T1000 (cell line): ENCODE measurements at regions not wholly inside any gene's neighbourhood (a gene's known extent, or its start where the extent isn't known, plus 50 kb on each side); places are given as distances from the start of the nearest gene placed in this dataset.
"Not testable (repeated sequence)": the region's sequence is repeated elsewhere in the genome, so short reads cannot be mapped to it uniquely, and the experiment has no call there.

ENCODE experiments used
- DNase-seq: peaks from one replicate; lab custom pipeline; 2025; ENCODE audit warnings: mixed read lengths; lab: John Stamatoyannopoulos, UW

- DNase-seq = no peak
Observed at GRCh38 chr11:96697466-96697865, 307.7 kb downstream of the JRKL start.

DNA sequence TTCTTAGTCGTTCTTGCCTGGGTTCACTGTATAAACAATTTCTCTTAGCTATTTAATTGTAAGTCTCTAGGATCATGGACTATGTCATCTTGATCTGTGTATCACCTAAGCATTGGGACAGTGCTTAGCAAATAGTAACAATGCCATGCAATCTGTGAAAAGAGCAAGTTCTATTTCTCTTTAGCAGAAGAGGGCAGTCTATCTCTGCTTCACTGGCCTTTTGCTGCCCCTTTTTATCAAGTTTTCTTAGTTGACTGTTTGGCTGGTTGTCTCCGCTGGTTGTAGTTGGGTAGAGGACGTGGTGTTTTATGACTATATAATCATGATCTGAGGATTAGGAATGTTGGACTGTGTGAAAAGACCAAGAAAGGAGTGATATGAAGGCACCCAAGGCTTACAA lies 315.0 kb downstream of the JRKL start:
- no peak for DNase-seq

- no peak for DNase-seq
Observed at GRCh38 chr11:96706761-96707160, 316.9 kb downstream of the JRKL start.

GRCh38 chr11:96707273-96707672 lies 317.5 kb downstream of the JRKL start:
- no peak for DNase-seq

- no peak for DNase-seq
Observed at GRCh38 chr11:96708219-96708878, 318.5 kb downstream of the JRKL start.

DNA sequence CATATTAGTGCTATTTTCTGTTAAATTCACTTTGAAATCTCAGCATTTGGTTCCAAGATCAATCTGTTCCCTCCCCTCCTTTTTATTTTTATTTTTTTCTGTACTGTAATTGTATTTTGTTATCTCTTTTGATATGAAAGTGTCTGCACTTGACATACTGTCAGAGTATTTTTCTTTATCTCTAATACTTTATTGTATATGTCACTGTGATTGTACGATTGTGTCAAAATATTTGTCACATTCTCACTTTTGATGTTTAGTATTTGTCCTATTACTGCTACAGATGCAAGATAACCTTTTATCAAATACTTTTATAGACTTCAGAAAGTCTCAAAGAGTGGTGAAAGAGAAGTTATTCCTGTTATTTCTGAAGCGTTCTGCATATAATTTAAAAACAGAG lies 323.5 kb downstream of the JRKL start:
- DNase-seq = no peak

GRCh38 chr11:96714689-96715088 lies 324.9 kb downstream of the JRKL start:
- no peak for DNase-seq

- no peak for DNase-seq
Observed at GRCh38 chr11:96715208-96715607, 325.4 kb downstream of the JRKL start.

DNA sequence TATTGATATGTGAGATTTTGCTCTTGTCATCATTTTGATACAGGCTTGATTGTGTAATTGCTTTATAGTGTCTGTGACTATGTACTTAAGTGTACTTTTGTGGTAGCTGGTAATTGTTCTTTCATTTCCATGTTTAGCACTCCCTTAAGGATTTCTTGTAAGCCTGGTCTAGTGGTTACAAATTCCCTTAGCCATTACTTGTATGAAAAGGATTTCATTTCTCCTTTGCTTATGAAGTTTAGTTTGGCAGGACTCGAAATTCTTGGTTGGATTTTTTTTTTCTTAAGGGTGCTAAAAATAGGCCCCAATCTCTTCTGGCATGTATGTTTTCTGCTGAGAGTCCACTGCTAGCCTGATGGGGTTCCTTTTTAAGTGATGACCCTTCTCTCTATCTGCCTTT lies 346.8 kb downstream of the JRKL start:
- no peak for DNase-seq

GRCh38 chr11:96738311-96738710 lies 348.5 kb downstream of the JRKL start:
- DNase-seq = no peak

DNA sequence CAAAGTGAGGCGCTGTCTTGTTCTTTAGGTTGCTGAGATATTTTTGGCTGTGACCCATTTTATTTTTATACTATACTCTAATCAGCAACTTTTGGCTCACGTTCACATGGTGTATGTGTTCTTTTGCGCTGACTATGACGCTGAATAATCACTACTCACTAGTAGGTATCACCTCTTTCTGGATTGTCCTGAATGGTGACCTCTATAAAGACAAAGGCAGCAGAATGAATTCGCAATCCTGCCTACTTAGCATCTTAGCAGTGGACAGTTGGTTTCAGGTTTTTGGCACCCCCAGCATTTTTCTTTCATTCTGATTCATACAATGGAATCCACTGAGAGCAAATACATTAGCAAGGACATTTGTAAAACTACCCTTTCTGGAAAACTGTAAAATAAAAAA lies 351.3 kb downstream of the JRKL start:
- DNase-seq = no peak

DNA sequence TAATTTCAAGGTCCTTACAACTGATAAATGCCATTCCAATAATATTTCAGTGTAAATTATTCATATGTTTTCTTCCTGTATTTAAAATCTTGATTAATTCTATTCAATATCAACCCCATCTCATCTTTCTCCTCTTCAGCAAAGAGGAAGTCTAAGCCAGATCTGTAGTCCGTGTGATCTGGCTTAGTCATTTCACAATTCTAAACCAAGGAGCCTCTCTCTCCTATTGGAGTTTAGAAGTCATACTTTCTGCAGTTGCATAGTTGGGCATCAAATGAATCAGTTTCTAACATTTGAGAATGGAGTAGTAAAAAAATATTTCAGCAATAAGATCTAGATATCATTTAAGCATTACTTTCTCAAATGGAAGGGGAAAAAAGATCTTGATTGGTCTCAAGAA lies 354.9 kb downstream of the JRKL start:
- DNase-seq = no peak

GRCh38 chr11:96748639-96749370 lies 359.0 kb downstream of the JRKL start:
- DNase-seq = no peak

GRCh38 chr11:96751807-96752206 lies 362.0 kb downstream of the JRKL start:
- not testable (repeated sequence) for DNase-seq

- no peak for DNase-seq
Observed at GRCh38 chr11:96752221-96752620, 362.4 kb downstream of the JRKL start.

DNA sequence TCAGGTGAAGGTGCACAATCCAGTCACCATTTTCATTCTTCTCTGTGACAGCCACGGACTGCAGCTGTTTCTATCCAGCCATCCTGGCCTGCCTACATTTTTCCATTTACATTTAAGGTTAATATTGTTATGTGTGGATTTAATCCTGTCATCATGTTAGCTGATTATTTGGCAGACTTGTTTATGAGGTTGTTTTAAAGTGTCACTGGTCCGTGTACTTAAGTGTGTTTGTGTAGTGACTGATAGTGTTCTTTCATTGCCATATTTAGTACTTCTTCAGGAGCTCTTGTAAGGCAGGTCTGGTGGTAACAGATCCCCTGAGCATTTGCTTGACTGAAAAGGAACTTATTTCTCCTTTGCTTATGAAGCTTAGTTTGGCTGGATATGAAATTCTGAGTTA lies 364.2 kb downstream of the JRKL start:
- no peak for DNase-seq

- DNase-seq = no peak
Observed at GRCh38 chr11:96755209-96755608, 365.4 kb downstream of the JRKL start.

DNA sequence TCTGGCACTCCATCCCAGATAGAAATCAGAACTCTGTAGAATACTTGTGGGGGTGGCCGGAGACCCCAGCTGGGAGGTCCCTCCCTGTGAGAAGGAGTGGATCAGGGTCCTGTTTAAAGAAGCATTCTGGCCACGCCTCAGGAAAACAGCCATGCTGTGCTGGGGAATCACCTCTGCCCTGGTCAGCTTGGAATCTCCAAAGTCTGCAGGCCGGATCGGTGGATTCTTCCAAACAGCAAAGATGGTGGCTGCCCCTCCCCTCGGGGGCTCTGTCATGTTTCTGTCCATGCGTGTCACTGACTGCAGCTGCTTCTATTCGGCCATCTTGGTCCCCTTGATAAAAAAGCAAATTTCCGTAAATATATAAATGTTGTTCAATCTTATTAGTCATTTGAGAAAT lies 365.9 kb downstream of the JRKL start:
- no peak for DNase-seq

DNA sequence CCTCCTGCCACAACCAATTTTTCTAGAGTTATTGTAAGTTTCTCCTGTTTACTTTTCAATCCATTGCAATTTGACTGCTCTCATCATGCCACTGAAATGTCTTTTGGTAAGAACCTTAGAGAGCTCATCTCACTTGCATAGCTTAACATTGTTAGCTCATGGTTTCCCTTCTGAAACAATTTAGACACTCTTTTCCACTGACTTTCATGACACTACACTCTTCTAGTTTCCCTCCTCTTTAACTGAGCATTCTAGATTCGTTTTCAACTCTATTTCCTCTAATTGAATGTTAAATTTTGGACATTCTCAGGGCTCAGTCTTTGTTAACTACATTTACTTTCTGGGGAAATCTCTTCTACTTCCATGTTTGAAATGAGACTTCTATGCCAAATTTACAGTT lies 369.1 kb downstream of the JRKL start:
- DNase-seq = no peak

- no peak for DNase-seq
Observed at GRCh38 chr11:96760306-96760705, 370.5 kb downstream of the JRKL start.

DNA sequence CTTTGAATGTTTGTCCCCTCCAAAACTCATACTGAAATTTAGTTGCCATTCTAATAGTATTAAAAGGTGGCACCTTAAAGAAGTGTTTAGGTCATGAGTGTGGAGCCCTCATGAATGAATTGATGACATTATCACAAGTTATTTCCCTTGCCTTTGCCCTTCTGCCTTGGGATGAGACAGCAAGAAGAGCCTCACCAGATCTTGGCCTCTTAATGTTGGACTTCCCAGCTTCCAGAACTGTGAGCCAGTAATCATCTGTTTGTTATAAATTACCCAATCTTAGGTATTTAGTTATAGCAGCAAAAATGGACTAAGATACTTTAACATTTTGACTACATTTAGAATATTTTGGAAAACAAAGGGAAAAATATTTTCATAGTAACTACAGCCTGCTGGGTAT lies 371.0 kb downstream of the JRKL start:
- no peak for DNase-seq

DNA sequence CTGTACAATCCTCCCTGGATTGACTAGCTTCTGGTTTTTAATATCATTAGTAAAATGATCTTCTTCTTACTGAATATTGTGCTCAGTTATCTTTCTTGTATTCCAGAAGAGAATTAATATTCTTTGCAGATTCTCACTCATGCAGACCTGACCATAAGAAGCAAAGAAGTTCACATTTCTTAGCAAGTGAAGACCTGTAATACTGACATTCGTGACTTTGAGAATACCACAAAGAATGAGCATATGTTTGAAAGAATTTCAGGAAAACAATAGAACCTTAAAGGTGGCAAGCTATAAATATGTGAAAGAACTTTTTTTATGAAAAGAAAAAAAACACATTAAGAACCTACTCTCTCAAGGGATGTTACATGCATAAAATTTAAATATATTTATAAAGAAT lies 371.6 kb downstream of the JRKL start:
- DNase-seq = no peak

GRCh38 chr11:96763244-96763643 lies 373.4 kb downstream of the JRKL start:
- no peak for DNase-seq

GRCh38 chr11:96778272-96778671 lies 388.5 kb downstream of the JRKL start:
- no peak for DNase-seq
